Colonic mucosa (tissue), 4 donors: ENCODE measurements at regions not wholly inside any gene's neighbourhood (a gene's known extent, or its start where the extent isn't known, plus 50 kb on each side); places are given as distances from the start of the nearest gene placed in this dataset.

ENCODE experiments used
- DNase-seq: peaks from one replicate; pipeline ENCODE4 v3.0.0-alpha.2; 2020
- H3K27ac ChIP-seq: fragments of 200-600 bp; one replicate; pipeline ENCODE4 v1.8.0; 2021
- H3K27me3 ChIP-seq: fragments of 200-600 bp; one replicate; pipeline ENCODE4 v1.8.0; 2021
- H3K36me3 ChIP-seq: fragments of 200-600 bp; one replicate; pipeline ENCODE4 v1.8.0; 2021
- H3K4me1 ChIP-seq: fragments of 200-600 bp; one replicate; pipeline ENCODE4 v1.8.0; 2021; ENCODE audit warnings: mild to moderate bottlenecking
- H3K4me3 ChIP-seq: fragments of 200-600 bp; one replicate; pipeline ENCODE4 v1.8.0; 2021
- H3K9ac ChIP-seq, 2 donors: one replicate each; pipeline ENCODE4 v1.7.0; 2013; ENCODE audit warnings: control low read depth in 2 of 2, low read depth in 2 of 2, low read length in 2 of 2
- H3K9me3 ChIP-seq: fragments of 200-600 bp; one replicate; pipeline ENCODE4 v1.8.0; 2021
- intact Hi-C: fragments of 100-400 bp; cut with DNase I; formaldehyde crosslinking; loops from one replicate; pipeline ENCODE4 v1.14.1; 2022
- TF ChIP-seq, protein P1 (sequence below): fragments of 200-600 bp; IDR thresholded peaks from one replicate; pipeline ENCODE4 v1.8.0; 2022; ENCODE audit warnings: antibody characterized with exemption, mild to moderate bottlenecking
- donor health status: healthy.
- donor health status: DM: no; HTN: no; CAD: no.
- donor health status: DM: no; HTN: no; CAD: no.

GRCh38 chr5:175765858-175766257 is 105.5 kb upstream of the CPLX2 start:
- H3K27ac ChIP-seq: no peak overlapping the region
- no peaks in the 10 kb centered on the region for H3K9me3 ChIP-seq
- H3K4me1 ChIP-seq: no peaks in the 10 kb centered on the region
- no peak for DNase-seq
- intact Hi-C loops: no loop called here
- H3K27me3 ChIP-seq: no peaks in the 10 kb centered on the region
- TF ChIP-seq, protein P1, sequence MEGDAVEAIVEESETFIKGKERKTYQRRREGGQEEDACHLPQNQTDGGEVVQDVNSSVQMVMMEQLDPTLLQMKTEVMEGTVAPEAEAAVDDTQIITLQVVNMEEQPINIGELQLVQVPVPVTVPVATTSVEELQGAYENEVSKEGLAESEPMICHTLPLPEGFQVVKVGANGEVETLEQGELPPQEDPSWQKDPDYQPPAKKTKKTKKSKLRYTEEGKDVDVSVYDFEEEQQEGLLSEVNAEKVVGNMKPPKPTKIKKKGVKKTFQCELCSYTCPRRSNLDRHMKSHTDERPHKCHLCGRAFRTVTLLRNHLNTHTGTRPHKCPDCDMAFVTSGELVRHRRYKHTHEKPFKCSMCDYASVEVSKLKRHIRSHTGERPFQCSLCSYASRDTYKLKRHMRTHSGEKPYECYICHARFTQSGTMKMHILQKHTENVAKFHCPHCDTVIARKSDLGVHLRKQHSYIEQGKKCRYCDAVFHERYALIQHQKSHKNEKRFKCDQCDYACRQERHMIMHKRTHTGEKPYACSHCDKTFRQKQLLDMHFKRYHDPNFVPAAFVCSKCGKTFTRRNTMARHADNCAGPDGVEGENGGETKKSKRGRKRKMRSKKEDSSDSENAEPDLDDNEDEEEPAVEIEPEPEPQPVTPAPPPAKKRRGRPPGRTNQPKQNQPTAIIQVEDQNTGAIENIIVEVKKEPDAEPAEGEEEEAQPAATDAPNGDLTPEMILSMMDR: no peak
- H3K36me3 ChIP-seq: no peaks in the 10 kb centered on the region
- H3K9ac ChIP-seq: no peak overlapping the region
- no peak overlapping the region for H3K4me3 ChIP-seq

DNA sequence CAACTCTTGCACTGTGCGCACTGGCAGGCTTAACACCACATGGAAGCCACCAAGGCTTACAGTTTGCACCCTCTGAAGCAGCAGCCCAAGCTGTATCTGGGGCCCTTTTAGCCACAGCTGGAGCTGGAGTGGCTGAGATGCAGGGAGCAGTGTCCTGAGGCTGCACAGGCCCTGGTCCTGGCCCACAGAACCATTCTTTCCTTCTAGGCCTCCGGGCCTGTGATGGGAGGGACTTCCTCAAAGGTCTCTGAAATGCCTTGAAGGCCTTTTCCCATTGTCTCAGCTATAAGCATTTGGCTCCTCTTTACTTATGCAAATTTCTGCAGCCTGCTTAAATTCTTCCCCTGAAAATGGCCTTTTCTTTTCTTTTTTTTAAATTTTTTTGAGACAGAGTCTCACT is 104.4 kb upstream of the CPLX2 start:
- no peaks in the 10 kb centered on the region for H3K36me3 ChIP-seq
- intact Hi-C loops: no loop called here
- no peak overlapping the region for H3K9ac ChIP-seq
- no peaks in the 10 kb centered on the region for H3K4me1 ChIP-seq
- no peak overlapping the region for H3K27ac ChIP-seq
- H3K9me3 ChIP-seq: no peaks in the 10 kb centered on the region
- no peaks in the 10 kb centered on the region for H3K27me3 ChIP-seq
- TF ChIP-seq, protein P1: no peak
- DNase-seq: no peak
- H3K4me3 ChIP-seq: no peak overlapping the region

- no peaks in the 10 kb centered on the region for H3K36me3 ChIP-seq
- DNase-seq: no peak
- peaks cover 8% of the 10 kb centered on the region for H3K27me3 ChIP-seq
- no peaks in the 10 kb centered on the region for H3K9me3 ChIP-seq
- H3K4me1 ChIP-seq: no peaks in the 10 kb centered on the region
- no peak overlapping the region for H3K4me3 ChIP-seq
- TF ChIP-seq, protein P1: no peak
- no peak overlapping the region for H3K27ac ChIP-seq
- no peak overlapping the region for H3K9ac ChIP-seq
- intact Hi-C loops: no loop called here
Observed at GRCh38 chr5:175772747-175773533, 98.4 kb upstream of the CPLX2 start.

GRCh38 chr5:175773534-175774070 is 97.8 kb upstream of the CPLX2 start:
- no peaks in the 10 kb centered on the region for H3K36me3 ChIP-seq
- no peak overlapping the region for H3K4me3 ChIP-seq
- no peak overlapping the region for H3K9ac ChIP-seq
- DNase-seq: no peak
- TF ChIP-seq, protein P1: no peak
- intact Hi-C loops: no loop called here
- H3K27ac ChIP-seq: no peak overlapping the region
- H3K4me1 ChIP-seq: no peaks in the 10 kb centered on the region
- no peaks in the 10 kb centered on the region for H3K9me3 ChIP-seq
- peaks cover 8% of the 10 kb centered on the region for H3K27me3 ChIP-seq

DNA sequence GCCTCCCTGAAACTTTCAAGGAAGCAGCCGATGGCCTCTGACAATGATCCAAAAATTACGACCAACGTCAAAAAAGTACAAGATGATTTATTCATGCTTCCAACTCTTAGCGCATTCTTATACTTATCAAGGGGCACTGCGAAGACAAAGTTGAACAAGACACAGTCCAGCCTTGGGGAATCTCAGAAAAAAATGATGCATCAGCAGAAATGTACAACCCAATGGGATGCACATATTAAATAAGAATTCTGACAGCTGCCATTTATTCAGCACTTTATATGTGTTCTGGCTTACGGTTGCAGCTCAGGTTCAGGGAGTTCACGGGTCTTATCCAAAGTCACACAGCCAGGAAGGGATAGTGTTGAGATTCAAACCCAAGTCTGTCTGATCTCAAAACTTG is 96.0 kb upstream of the CPLX2 start:
- Histone ChIP-seq H3K27me3 (peaks cover 8% of the 10 kb centered on the region), H3K9ac (no peak overlapping the region), H3K4me1 (no peaks in the 10 kb centered on the region), H3K4me3 (no peak overlapping the region), H3K36me3 (no peaks in the 10 kb centered on the region), H3K9me3 (no peaks in the 10 kb centered on the region), H3K27ac (no peak overlapping the region)
- no peak for DNase-seq
- TF ChIP-seq, protein P1: no peak
- intact Hi-C loops: no loop called here
